ENCODE measurements at regions not wholly inside any gene's neighbourhood (a gene's known extent, or its start where the extent isn't known, plus 50 kb on each side); places are given as distances from the start of the nearest gene placed in this dataset.

GRCh38 chr2:200235533-200235932 is 71.0 kb upstream of the SPATS2L start:
- TF ChIP-seq CTCF (IDR thresholded peaks at IDR 0.05; ENCODE audit: extremely low read depth in 1 of 2, insufficient read depth in 1 of 2, low read depth in 1 of 2, low read length in 2 of 2), result no peak
- no peak for TF ChIP-seq POLR2A (IDR thresholded peaks at IDR 0.05; ENCODE audit: low read depth, low read length)
- TF ChIP-seq POLR2AphosphoS5 (IDR thresholded peaks at IDR 0.05; ENCODE audit: insufficient read depth, low read depth, low read length), result no peak
- no peak for TF ChIP-seq MAX (IDR thresholded peaks at IDR 0.05; ENCODE audit: insufficient read depth, insufficient read length)
- no peak for TF ChIP-seq EZH2 (IDR thresholded peaks at IDR 0.05; ENCODE audit: borderline replicate concordance, low read depth, low read length, severe bottlenecking)
- no peak for TF ChIP-seq FOS (IDR thresholded peaks at IDR 0.05; ENCODE audit: borderline replicate concordance, insufficient read depth, low read length)

Measured in endothelial cell of umbilical vein (primary cell).